ENCODE measurements at regions not wholly inside any gene's neighbourhood (a gene's known extent, or its start where the extent isn't known, plus 50 kb on each side); places are given as distances from the start of the nearest gene placed in this dataset.

DNA sequence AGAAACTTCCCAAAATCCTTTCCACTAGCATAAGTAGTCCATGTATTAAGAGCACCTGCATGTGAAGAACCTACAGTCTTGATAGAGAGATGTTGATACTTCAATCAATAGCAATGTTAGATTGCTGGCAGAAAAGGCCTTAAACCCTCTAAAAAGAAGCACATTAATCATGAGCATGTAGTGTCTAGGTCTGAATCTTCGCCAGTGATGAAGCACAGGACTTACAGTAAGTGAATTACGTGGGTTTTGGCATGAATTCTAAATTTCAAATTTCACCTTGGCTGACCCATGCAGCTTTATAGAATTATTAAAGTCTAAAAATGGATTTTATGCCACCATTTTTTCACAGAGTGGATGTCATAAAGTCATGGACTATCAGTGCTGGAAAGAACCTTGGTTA is 791.6 kb upstream of the NOVA1 start:
- no peak for TF ChIP-seq POLR2AphosphoS5 (IDR thresholded peaks at IDR 0.05; ENCODE audit: borderline replicate concordance, low read depth, low read length)
- no peak for TF ChIP-seq EZH2 (IDR thresholded peaks at IDR 0.05)
